K562 (cell line): ENCODE measurements at regions not wholly inside any gene's neighbourhood (a gene's known extent, or its start where the extent isn't known, plus 50 kb on each side); places are given as distances from the start of the nearest gene placed in this dataset.

Source experiments
- ATAC-seq: fragments of 200-7000 bp; cut with Tn5 transposase; 3 replicates; pipeline ENCODE4 v1.9.1; 2020; ENCODE audit warnings: moderate library complexity
- BruUV-seq: library from RNA; stranded (reverse); fragments of 400-500 nt; replicated peaks from 2 replicates; lab custom pipeline; 2021; lab: Mats Ljungman, UMichigan
- CTCF ChIA-PET: fragments of 300-600 bp; formaldehyde crosslinking; extraction: SDS; loops from one replicate; lab custom pipeline; 2021; ENCODE audit warnings: low intra/inter-chr PET ratio; lab: Yijun Ruan, JAX
- POLR2A ChIA-PET: fragments of 300-600, 350-650 bp; sonication (Branson Sonifier 250); formaldehyde crosslinking; extraction: SDS; loops from one replicate; lab custom pipeline; 2021; ENCODE audit warnings: antibody characterized with exemption, inconsistent platforms; lab: Yijun Ruan, JAX
- DNase-seq, 4 experiments: peaks; one replicate each; pipeline versions ENCODE4 v3.0.0 to v3.0.0-alpha.2; 2011 to 2018; ENCODE audit warnings: low spot score in 3 of 4, mixed read lengths in 3 of 4; ENCODE audit errors: extremely low read depth in 1 of 4
- FAIRE-seq: peaks from 2 replicates; lab custom pipeline; 2011; peaks lifted over from hg19 to GRCh38; lab: Jason Lieb, UNC
- H2AFZ ChIP-seq: 2 replicates; pipeline ENCODE4 v1.6.0; 2011; ENCODE audit warnings: low read depth, low read length, control low read depth, inconsistent platforms
- H3K27ac ChIP-seq: fragments of 200-600 bp; 3 replicates; pipeline ENCODE4 v1.8.0; 2011; ENCODE audit warnings: low read depth, mild to moderate bottlenecking, control low read depth, inconsistent platforms, low read length, moderate library complexity, mixed read lengths; ENCODE audit errors: extremely low read depth
- H3K27me3 ChIP-seq, 2 experiments: fragments of 300-600 bp in 1 of 2; 2 replicates in 1 of 2; 3 replicates in 1 of 2; pipeline versions ENCODE4 v1.6.0 to v1.8.0; 2011; ENCODE audit warnings: inconsistent platforms in 2 of 2, low read length in 2 of 2, mild to moderate bottlenecking in 1 of 2, mixed read lengths in 1 of 2, moderate library complexity in 1 of 2; ENCODE audit not compliant: control insufficient read depth in 2 of 2, insufficient read depth in 2 of 2
- H3K36me3 ChIP-seq: fragments of 300-600 bp; 3 replicates; pipeline ENCODE4 v1.8.0; 2011; ENCODE audit warnings: mild to moderate bottlenecking, low read length, inconsistent platforms; ENCODE audit not compliant: control insufficient read depth, insufficient read depth
- H3K4me1 ChIP-seq, 2 experiments: fragments of 200-600 bp in 1 of 2; replicated peaks in 1 of 2; 2 replicates in 1 of 2; 3 replicates in 1 of 2; pipeline versions ENCODE4 v1.5.1 to v1.8.0; 2011; ENCODE audit warnings: inconsistent platforms in 2 of 2, low read length in 2 of 2, mild to moderate bottlenecking in 1 of 2, mixed read lengths in 1 of 2, moderate library complexity in 1 of 2; ENCODE audit not compliant: control insufficient read depth in 2 of 2, insufficient read depth in 2 of 2
- H3K4me2 ChIP-seq: 2 replicates; pipeline ENCODE4 v1.6.1; 2011; ENCODE audit warnings: low read length, control low read depth, inconsistent platforms, mixed read lengths; ENCODE audit not compliant: insufficient read depth
- H3K4me3 ChIP-seq: fragments of 200-600 bp; sonication (generic), shearing (Covaris generic); 2 replicates; pipeline ENCODE4 v1.5.1; 2016; ENCODE audit warnings: control low read depth, inconsistent platforms
- H3K79me2 ChIP-seq: fragments of 200-600 bp; 3 replicates; pipeline ENCODE4 v1.8.0; 2011; ENCODE audit warnings: low read length, inconsistent platforms; ENCODE audit not compliant: control insufficient read depth, insufficient read depth
- H3K9ac ChIP-seq, 2 experiments: 2 replicates each; pipeline versions ENCODE4 v1.6.0 to v1.6.1; 2011; ENCODE audit warnings: low read depth in 2 of 2, low read length in 2 of 2, control low read depth in 1 of 2, inconsistent platforms in 1 of 2, mild to moderate bottlenecking in 1 of 2, mixed read lengths in 1 of 2; ENCODE audit not compliant: insufficient read depth in 1 of 2
- H3K9me1 ChIP-seq: one replicate; pipeline ENCODE4 v1.6.0; 2011; ENCODE audit warnings: inconsistent platforms, mild to moderate bottlenecking, low read length, moderate library complexity; ENCODE audit not compliant: control insufficient read depth, insufficient read depth
- H3K9me3 ChIP-seq: replicated peaks from 2 replicates; pipeline ENCODE4 v1.5.1; 2011; ENCODE audit warnings: low read depth, low read length, inconsistent platforms; ENCODE audit not compliant: control insufficient read depth, insufficient read depth
- H4K20me1 ChIP-seq: replicated peaks from 2 replicates; pipeline ENCODE4 v1.6.1; 2011; ENCODE audit warnings: low read length, inconsistent platforms, mixed read lengths; ENCODE audit not compliant: control insufficient read depth, insufficient read depth
- CC2D1A ChIP-seq: fragments of 450-650 bp; IDR thresholded peaks from 2 replicates; pipeline ENCODE4 v1.6.1; 2017; ENCODE audit warnings: mild to moderate bottlenecking
- CGGBP1 ChIP-seq: fragments of 250-450 bp; sonication (Bioruptor Pico); IDR thresholded peaks from 2 replicates; pipeline ENCODE4 v1.9.0; 2021; ENCODE audit warnings: mild to moderate bottlenecking
- CREB1 ChIP-seq, 2 experiments: sonication (generic) in 1 of 2; formaldehyde crosslinking in 1 of 2; IDR thresholded peaks; 2 replicates each; pipeline versions ENCODE4 v1.6.1 to v1.8.0; 2012 to 2022; ENCODE audit warnings: inconsistent platforms in 1 of 2, mild to moderate bottlenecking in 1 of 2, missing genetic modification reagents in 1 of 2, moderate library complexity in 1 of 2
- DIDO1 ChIP-seq: fragments of 450-650 bp; IDR thresholded peaks from 2 replicates; pipeline ENCODE4 v1.6.1; 2016; ENCODE audit warnings: low read depth, missing biosample characterization, missing genetic modification characterization
- FOXP1 ChIP-seq: sonication (generic); formaldehyde crosslinking; IDR thresholded peaks from 2 replicates; pipeline ENCODE4 v1.8.0; 2022; ENCODE audit warnings: mild to moderate bottlenecking, missing genetic modification reagents
- FOXP4 ChIP-seq: sonication (generic); formaldehyde crosslinking; IDR thresholded peaks from 2 replicates; pipeline ENCODE4 v1.8.0; 2022; ENCODE audit warnings: mild to moderate bottlenecking, missing genetic modification reagents, borderline replicate concordance
- HMGXB4 ChIP-seq: sonication (generic); formaldehyde crosslinking; IDR thresholded peaks from 2 replicates; pipeline ENCODE4 v1.8.1; 2023; ENCODE audit warnings: mild to moderate bottlenecking, missing genetic modification reagents
- LEF1 ChIP-seq: fragments of 450-650 bp; IDR thresholded peaks from 2 replicates; pipeline ENCODE4 v1.6.1; 2016; ENCODE audit warnings: mild to moderate bottlenecking
- NR2C2 ChIP-seq, 2 experiments: fragments of 200-800 bp in 1 of 2; sonication (Bioruptor generic) in 1 of 2; sonication (generic) in 1 of 2; formaldehyde crosslinking in 1 of 2; IDR thresholded peaks; 2 replicates each; pipeline versions ENCODE4 v1.6.1 to v1.8.0; 2016 to 2022; ENCODE audit warnings: mild to moderate bottlenecking in 1 of 2, missing compliant biosample characterization in 1 of 2, missing genetic modification characterization in 1 of 2, missing genetic modification reagents in 1 of 2
- POLR2A ChIP-seq: fragments of 450-650 bp; conservative IDR thresholded peaks from 2 replicates; pipeline ENCODE4 v1.6.1; 2016
- RFX7 ChIP-seq: fragments of 250-450 bp; sonication (Bioruptor Pico); IDR thresholded peaks from 2 replicates; pipeline ENCODE4 v1.5.1; 2021; ENCODE audit warnings: mild to moderate bottlenecking
- SMAD3 ChIP-seq: fragments of 450-650 bp; formaldehyde crosslinking; conservative IDR thresholded peaks from 2 replicates; pipeline ENCODE4 v1.4.0; 2020; ENCODE audit warnings: mild to moderate bottlenecking
- YBX1 ChIP-seq: fragments of 450-650 bp; IDR thresholded peaks from 2 replicates; pipeline ENCODE4 v1.7.1; 2016; ENCODE audit warnings: mild to moderate bottlenecking
- ZNF354B ChIP-seq: fragments of 250-450 bp; sonication (Bioruptor Pico); IDR thresholded peaks from 2 replicates; pipeline ENCODE4 v1.4.0; 2020
- ZNF57 ChIP-seq: fragments of 450-650 bp; formaldehyde crosslinking; IDR thresholded peaks from 2 replicates; pipeline ENCODE4 v1.4.0; 2020; ENCODE audit warnings: mild to moderate bottlenecking, moderate library complexity
- ZNF707 ChIP-seq: fragments of 250-450 bp; sonication (Bioruptor Pico); conservative IDR thresholded peaks from 2 replicates; pipeline ENCODE4 v1.8.0; 2022; ENCODE audit warnings: inconsistent platforms, mild to moderate bottlenecking, moderate library complexity
- ZNF785 ChIP-seq: fragments of 250-450 bp; sonication (Bioruptor Pico); IDR thresholded peaks from 2 replicates; pipeline ENCODE4 v1.4.0; 2020; ENCODE audit warnings: mild to moderate bottlenecking
- WGBS: fragments of 100-300 bp; shearing (Covaris generic); methylation state at CpG from one replicate; pipeline ENCODE4 v1.1.6; 2016; ENCODE audit warnings: low coverage, mixed read lengths; ENCODE audit not compliant: insufficient coverage; ENCODE audit errors: missing lambda C conversion rate; 5-methylcytosine and 5-hydroxymethylcytosine counted together
- in situ Hi-C: fragments of 300-500 bp; cut with MboI; formaldehyde crosslinking; loops from 4 replicates; pipeline ENCODE4 v1.15.0; 2018; ENCODE audit warnings: inconsistent platforms, mixed read lengths
- intact Hi-C: fragments of 100-400 bp; cut with micrococcal nuclease; formaldehyde crosslinking; loops from 2 replicates; pipeline ENCODE4 v1.14.2; 2022
- TF ChIP-seq, protein P1 (sequence below): fragments of 450-650 bp; IDR thresholded peaks from 2 replicates; pipeline ENCODE4 v1.6.1; 2016; ENCODE audit warnings: antibody characterized with exemption

DNA sequence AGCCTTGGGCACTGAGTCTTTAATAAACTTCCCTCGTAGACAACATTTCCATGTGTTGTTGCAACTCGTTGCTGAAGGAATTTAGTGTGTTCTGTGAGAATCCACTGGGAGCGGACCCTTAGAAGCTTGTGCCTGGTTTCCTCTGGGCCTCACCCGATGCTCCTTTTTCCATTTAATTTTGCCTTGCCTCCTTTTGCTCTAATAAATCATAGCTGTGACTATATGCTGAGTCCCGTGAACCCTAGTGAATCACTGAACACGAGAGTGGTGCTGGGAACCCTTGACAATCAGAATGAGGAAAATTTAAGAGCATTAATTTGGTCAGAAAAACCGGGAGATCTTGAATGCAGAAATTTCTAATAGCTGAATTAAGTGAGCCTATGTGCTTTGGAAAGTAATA, 291.1 kb upstream of the ZNF608 start (continued):
- TF ChIP-seq NR2C2 (CRISPR knock-in tag; IDR thresholded peaks at IDR 0.05) = no peak
- TF ChIP-seq NR2C2 (tag; IDR thresholded peaks at IDR 0.05) = no peak
- TF ChIP-seq SMAD3 (CRISPR knock-in tag) = no peak
- no peak for TF ChIP-seq CREB1 (IDR thresholded peaks at IDR 0.05)
- no peak for TF ChIP-seq CREB1 (CRISPR knock-in tag; IDR thresholded peaks at IDR 0.05)
- no peak for TF ChIP-seq ZNF785 (CRISPR knock-in tag)
- TF ChIP-seq, protein P1, sequence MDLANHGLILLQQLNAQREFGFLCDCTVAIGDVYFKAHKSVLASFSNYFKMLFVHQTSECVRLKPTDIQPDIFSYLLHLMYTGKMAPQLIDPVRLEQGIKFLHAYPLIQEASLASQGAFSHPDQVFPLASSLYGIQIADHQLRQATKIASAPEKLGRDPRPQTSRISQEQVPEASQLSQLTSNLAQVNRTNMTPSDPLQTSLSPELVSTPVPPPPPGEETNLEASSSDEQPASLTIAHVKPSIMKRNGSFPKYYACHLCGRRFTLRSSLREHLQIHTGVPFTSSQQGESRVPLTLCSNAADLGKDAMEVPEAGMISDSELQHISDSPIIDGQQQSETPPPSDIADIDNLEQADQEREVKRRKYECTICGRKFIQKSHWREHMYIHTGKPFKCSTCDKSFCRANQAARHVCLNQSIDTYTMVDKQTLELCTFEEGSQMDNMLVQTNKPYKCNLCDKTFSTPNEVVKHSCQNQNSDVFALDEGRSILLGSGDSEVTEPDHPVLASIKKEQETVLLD = no peak
- no peak for TF ChIP-seq YBX1

DNA sequence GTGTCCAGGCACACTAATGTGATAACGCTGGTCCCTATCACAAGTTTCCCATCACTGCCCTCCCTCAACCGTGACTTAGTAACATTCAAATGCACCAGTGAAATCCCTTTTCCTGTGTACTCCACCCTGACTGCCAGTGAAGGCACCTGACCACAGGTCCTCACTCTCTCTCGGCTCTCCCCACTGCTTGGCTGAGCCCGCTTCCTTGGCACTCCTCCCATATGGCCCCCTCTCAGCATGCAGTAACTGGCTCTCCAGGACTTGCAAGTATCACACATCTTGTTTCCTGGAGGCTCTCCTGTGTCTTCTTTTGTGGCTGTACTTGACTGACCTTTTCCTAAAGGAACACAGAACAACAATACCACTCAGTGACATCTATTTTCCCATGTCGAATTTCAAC, 292.0 kb upstream of the ZNF608 start:
- Histone ChIP-seq H3K27me3 (no peaks in the 10 kb centered on the region), H3K9ac (no peak overlapping the region), H3K79me2 (no peaks in the 10 kb centered on the region), H2AFZ (no peak overlapping the region), H3K4me2 (no peak overlapping the region), H3K27ac (no peak overlapping the region), H4K20me1 (no peaks in the 10 kb centered on the region), H3K4me1 (no peaks in the 10 kb centered on the region), H3K36me3 (no peaks in the 10 kb centered on the region), H3K9me3 (no peaks in the 10 kb centered on the region), H3K4me3 (no peak overlapping the region), H3K9me1 (no peaks in the 10 kb centered on the region)
- FAIRE-seq (no peak), ATAC-seq (no peak), DNase-seq (no peak)
- ChIA-PET POLR2A (interaction anchor here (0.7 kb wide), 1 partner anchor 568 kb away, joined by 3 read pairs; no protein-coding TSS in a partner anchor), CTCF (no interaction called here)
- in situ Hi-C loops (no loop called here), intact Hi-C loops (no loop called here)
- BruUV-seq = no TSS peak
- WGBS = 1% methylated on average over 5 of the region's 5 CpGs
- TF ChIP-seq CC2D1A (no peak), CGGBP1 (CRISPR knock-in tag) (no peak), HMGXB4 (no peak), ZNF707 (CRISPR knock-in tag) (no peak), DIDO1 (tag) (no peak), RFX7 (CRISPR knock-in tag) (no peak), FOXP1 (no peak), ZNF354B (no peak), POLR2A (no peak), ZNF57 (no peak), FOXP4 (CRISPR knock-in tag) (no peak), LEF1 (no peak)
